Adrenal gland (tissue), 5 donors: ENCODE measurements at regions not wholly inside any gene's neighbourhood (a gene's known extent, or its start where the extent isn't known, plus 50 kb on each side); places are given as distances from the start of the nearest gene placed in this dataset.

Experiments used
- CTCF ChIP-seq, 6 experiments: fragments of 450-650 bp in 4 of 6; fragments of 200-600 bp in 2 of 6; sonication (generic) in 1 of 6; IDR thresholded peaks; 1 replicate in 5 of 6; 2 replicates in 1 of 6; pipeline versions ENCODE4 v1.5.1 to v1.8.0; 2016 to 2021; ENCODE audit warnings: antibody characterized with exemption in 6 of 6, mild to moderate bottlenecking in 2 of 6, moderate library complexity in 1 of 6
- POLR2A ChIP-seq, 2 donors: fragments of 450-650 bp; IDR thresholded peaks; one replicate each; pipeline ENCODE4 v1.6.1; 2017; ENCODE audit warnings: antibody characterized with exemption in 2 of 2, mild to moderate bottlenecking in 2 of 2, moderate library complexity in 1 of 2
- donor health status: DM: no; HTN: no; CAD: no.

GRCh38 chrX:39895218-39896110 lies 202.3 kb downstream of the BCOR start:
- TF ChIP-seq POLR2A (IDR thresholded peaks at IDR 0.05): no peak
- no peak for TF ChIP-seq CTCF (IDR thresholded peaks at IDR 0.05)
